Right lobe of liver (tissue), 4 donors: ENCODE measurements at regions not wholly inside any gene's neighbourhood (a gene's known extent, or its start where the extent isn't known, plus 50 kb on each side); places are given as distances from the start of the nearest gene placed in this dataset.

Experiments used
- POLR2A ChIP-seq: fragments of 450-650 bp; IDR thresholded peaks from one replicate; pipeline ENCODE4 v1.6.1; 2017; ENCODE audit warnings: antibody characterized with exemption, mild to moderate bottlenecking
- TF ChIP-seq, protein P1 (sequence below), 4 donors: fragments of 200-600 bp in 3 of 4; fragments of 450-650 bp in 1 of 4; IDR thresholded peaks; one replicate each; pipeline versions ENCODE4 v1.5.1 to v1.8.0; 2016 to 2022; ENCODE audit warnings: antibody characterized with exemption in 4 of 4, mild to moderate bottlenecking in 2 of 4
- donor health status: DM: no; HTN: no; CAD: no.
- donor health status: DM: no; HTN: no; CAD: no.
- donor health status: DM: no; HTN: yes; CAD: no.

GRCh38 chr15:61376516-61376915 lies 147.4 kb upstream of the RORA start:
- TF ChIP-seq, protein P1, sequence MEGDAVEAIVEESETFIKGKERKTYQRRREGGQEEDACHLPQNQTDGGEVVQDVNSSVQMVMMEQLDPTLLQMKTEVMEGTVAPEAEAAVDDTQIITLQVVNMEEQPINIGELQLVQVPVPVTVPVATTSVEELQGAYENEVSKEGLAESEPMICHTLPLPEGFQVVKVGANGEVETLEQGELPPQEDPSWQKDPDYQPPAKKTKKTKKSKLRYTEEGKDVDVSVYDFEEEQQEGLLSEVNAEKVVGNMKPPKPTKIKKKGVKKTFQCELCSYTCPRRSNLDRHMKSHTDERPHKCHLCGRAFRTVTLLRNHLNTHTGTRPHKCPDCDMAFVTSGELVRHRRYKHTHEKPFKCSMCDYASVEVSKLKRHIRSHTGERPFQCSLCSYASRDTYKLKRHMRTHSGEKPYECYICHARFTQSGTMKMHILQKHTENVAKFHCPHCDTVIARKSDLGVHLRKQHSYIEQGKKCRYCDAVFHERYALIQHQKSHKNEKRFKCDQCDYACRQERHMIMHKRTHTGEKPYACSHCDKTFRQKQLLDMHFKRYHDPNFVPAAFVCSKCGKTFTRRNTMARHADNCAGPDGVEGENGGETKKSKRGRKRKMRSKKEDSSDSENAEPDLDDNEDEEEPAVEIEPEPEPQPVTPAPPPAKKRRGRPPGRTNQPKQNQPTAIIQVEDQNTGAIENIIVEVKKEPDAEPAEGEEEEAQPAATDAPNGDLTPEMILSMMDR (IDR thresholded peaks at IDR 0.05): no peak
- TF ChIP-seq POLR2A: no peak
